BJ (cell line): ENCODE measurements at regions not wholly inside any gene's neighbourhood (a gene's known extent, or its start where the extent isn't known, plus 50 kb on each side); places are given as distances from the start of the nearest gene placed in this dataset.

Experiments
- CTCF ChIA-PET: fragments of 350-600 bp; formaldehyde crosslinking; extraction: SDS; loops from one replicate; lab custom pipeline; 2021; ENCODE audit warnings: antibody characterized with exemption, inconsistent platforms; lab: Yijun Ruan, JAX
- POLR2A ChIA-PET: fragments of 300-600 bp; sonication (Branson Sonifier 250); formaldehyde crosslinking; extraction: SDS; loops from one replicate; lab custom pipeline; 2021; ENCODE audit warnings: antibody characterized with exemption; lab: Charles Lee
- DNase-seq: peaks from one replicate; pipeline ENCODE4 v3.0.0-alpha.2; 2011; ENCODE audit warnings: low read depth
- H3K27me3 ChIP-seq: 2 replicates; pipeline ENCODE4 v1.6.0; 2011; ENCODE audit warnings: low read length; ENCODE audit not compliant: control insufficient read depth, insufficient read depth
- H3K36me3 ChIP-seq: 2 replicates; pipeline ENCODE4 v1.5.1; 2011; ENCODE audit warnings: low read length; ENCODE audit not compliant: control insufficient read depth, insufficient read depth
- H3K4me3 ChIP-seq: 2 replicates; pipeline ENCODE4 v1.5.1; 2011; ENCODE audit warnings: low read depth, mild to moderate bottlenecking, control low read depth, low read length
- CTCF ChIP-seq: IDR thresholded peaks from 2 replicates; pipeline ENCODE4 v1.5.1; 2011; ENCODE audit warnings: low read depth, mild to moderate bottlenecking, control low read depth, inconsistent platforms, low read length, moderate library complexity; ENCODE audit not compliant: insufficient read depth

- CTCF ChIA-PET: no interaction called here
- POLR2A ChIA-PET: no interaction called here
- H3K27me3 ChIP-seq: no peaks in the 10 kb centered on the region
- H3K36me3 ChIP-seq: no peaks in the 10 kb centered on the region
- no peak overlapping the region for H3K4me3 ChIP-seq
- no peak for TF ChIP-seq CTCF
- no peak for DNase-seq
These were observed 101.5 kb upstream of the UBE2E1 start for GRCh38 chr3:23704298-23704697.

- POLR2A ChIA-PET: no interaction called here
- H3K4me3 ChIP-seq: no peak overlapping the region
- CTCF ChIA-PET: no interaction called here
- TF ChIP-seq CTCF: no peak
- H3K27me3 ChIP-seq: no peaks in the 10 kb centered on the region
- no peaks in the 10 kb centered on the region for H3K36me3 ChIP-seq
- DNase-seq: no peak
These were observed 99.6 kb upstream of the UBE2E1 start for GRCh38 chr3:23706111-23706510.

- no peak for TF ChIP-seq CTCF
- H3K27me3 ChIP-seq: no peaks in the 10 kb centered on the region
- DNase-seq: no peak
- H3K4me3 ChIP-seq: no peak overlapping the region
- POLR2A ChIA-PET: no interaction called here
- no peaks in the 10 kb centered on the region for H3K36me3 ChIP-seq
- CTCF ChIA-PET: interaction anchor here (0.9 kb wide), 1 partner anchor 9 kb away, joined by 3 read pairs; no protein-coding TSS in a partner anchor
These were observed 95.8 kb upstream of the UBE2E1 start for GRCh38 chr3:23709987-23710386.

GRCh38 chr3:23710555-23710954, 95.2 kb upstream of the UBE2E1 start:
- POLR2A ChIA-PET: interaction anchor here (0.5 kb wide), 1 partner anchor 220 kb away, joined by 4 read pairs; no protein-coding TSS in a partner anchor
- Histone ChIP-seq H3K4me3 (no peak overlapping the region), H3K36me3 (no peaks in the 10 kb centered on the region), H3K27me3 (no peaks in the 10 kb centered on the region)
- no peak for TF ChIP-seq CTCF
- no peak for DNase-seq
- CTCF ChIA-PET: no interaction called here

GRCh38 chr3:23711916-23712494, 93.8 kb upstream of the UBE2E1 start:
- H3K27me3 ChIP-seq: no peaks in the 10 kb centered on the region
- no peaks in the 10 kb centered on the region for H3K36me3 ChIP-seq
- DNase-seq: no peak
- POLR2A ChIA-PET: no interaction called here
- no peak for TF ChIP-seq CTCF
- CTCF ChIA-PET: no interaction called here
- H3K4me3 ChIP-seq: no peak overlapping the region
